GM19035 (cell line): ENCODE measurements at regions not wholly inside any gene's neighbourhood (a gene's known extent, or its start where the extent isn't known, plus 50 kb on each side); places are given as distances from the start of the nearest gene placed in this dataset.
"Not testable (repeated sequence)": the region's sequence is repeated elsewhere in the genome, so short reads cannot be mapped to it uniquely, and the experiment has no call there.

Source experiments
- ATAC-seq: cut with Tn5 transposase; IDR thresholded peaks from one replicate; pipeline ENCODE4 v1.9.1; 2021; ENCODE audit not compliant: unreplicated experiment

GRCh38 chr13:39803156-39803555 lies 147.7 kb downstream of the COG6 start:
- no peak for ATAC-seq

GRCh38 chr13:39803851-39804250 lies 148.4 kb downstream of the COG6 start:
- ATAC-seq, result no peak

- no peak for ATAC-seq
These were observed 149.1 kb downstream of the COG6 start for GRCh38 chr13:39804332-39805210.

GRCh38 chr13:39809466-39809865 lies 154.0 kb downstream of the COG6 start:
- no peak for ATAC-seq

GRCh38 chr13:39810091-39810877 lies 154.8 kb downstream of the COG6 start:
- no peak for ATAC-seq

- ATAC-seq, result no peak
These were observed 155.6 kb downstream of the COG6 start for GRCh38 chr13:39811051-39811450.

GRCh38 chr13:39811696-39812095 lies 156.2 kb downstream of the COG6 start:
- no peak for ATAC-seq

GRCh38 chr13:39815345-39816111 lies 160.1 kb downstream of the COG6 start:
- ATAC-seq, result no peak

GRCh38 chr13:39816936-39817335 lies 161.5 kb downstream of the COG6 start:
- ATAC-seq, result no peak

GRCh38 chr13:39818953-39819352 lies 163.5 kb downstream of the COG6 start:
- no peak for ATAC-seq

GRCh38 chr13:39820606-39821005 lies 165.1 kb downstream of the COG6 start:
- no peak for ATAC-seq

- ATAC-seq, result no peak
These were observed 166.5 kb downstream of the COG6 start for GRCh38 chr13:39821977-39822376.

- no peak for ATAC-seq
These were observed 167.0 kb downstream of the COG6 start for GRCh38 chr13:39822437-39822836.

- ATAC-seq, result no peak
These were observed 167.7 kb downstream of the COG6 start for GRCh38 chr13:39823063-39823713.

- ATAC-seq, result no peak
These were observed 170.4 kb downstream of the COG6 start for GRCh38 chr13:39825886-39826285.

GRCh38 chr13:39835253-39835652 lies 179.8 kb downstream of the COG6 start:
- no peak for ATAC-seq

- no peak for ATAC-seq
These were observed 180.6 kb downstream of the COG6 start for GRCh38 chr13:39836038-39836437.

- ATAC-seq, result not testable (repeated sequence)
These were observed 182.4 kb downstream of the COG6 start for GRCh38 chr13:39837866-39838265.

GRCh38 chr13:39840201-39840600 lies 184.7 kb downstream of the COG6 start:
- ATAC-seq, result no peak

- no peak for ATAC-seq
These were observed 191.9 kb downstream of the COG6 start for GRCh38 chr13:39847336-39847735.

GRCh38 chr13:39855236-39855635 lies 199.8 kb downstream of the COG6 start:
- no peak for ATAC-seq
